Large intestine (tissue), 3 donors: ENCODE measurements at regions not wholly inside any gene's neighbourhood (a gene's known extent, or its start where the extent isn't known, plus 50 kb on each side); places are given as distances from the start of the nearest gene placed in this dataset.

Experiments
- DNase-seq, 2 donors: peaks; one replicate each; pipeline versions ENCODE4 v3.0.0 to v3.0.0-alpha.2; 2013
- H3K27ac ChIP-seq: one replicate; pipeline ENCODE4 v1.5.1; 2013; ENCODE audit warnings: low read length
- H3K27me3 ChIP-seq: 2 replicates; pipeline ENCODE4 v1.6.1; 2013; ENCODE audit warnings: low read length; ENCODE audit not compliant: control insufficient read depth, insufficient read depth
- H3K36me3 ChIP-seq: 2 replicates; pipeline ENCODE4 v1.6.1; 2013; ENCODE audit warnings: low read length; ENCODE audit not compliant: control insufficient read depth, insufficient read depth
- H3K4me1 ChIP-seq: one replicate; pipeline ENCODE4 v1.6.1; 2013; ENCODE audit warnings: low read length; ENCODE audit not compliant: control insufficient read depth, insufficient read depth
- H3K4me3 ChIP-seq: one replicate; pipeline ENCODE4 v1.5.1; 2013; ENCODE audit warnings: low read length
- H3K9me3 ChIP-seq: one replicate; pipeline ENCODE4 v1.6.1; 2013; ENCODE audit warnings: mild to moderate bottlenecking, low read depth, low read length, moderate library complexity; ENCODE audit not compliant: control insufficient read depth
- WGBS: methylation state at CpG from one replicate; pipeline ENCODE4 v1.1.5; 2013; ENCODE audit warnings: low lambda C conversion rate; ENCODE audit not compliant: insufficient coverage; 5-methylcytosine and 5-hydroxymethylcytosine counted together

- peak; percentile 84 to 91 for DNase-seq
- H3K9me3 ChIP-seq = no peaks in the 10 kb centered on the region
- no peaks in the 10 kb centered on the region for H3K27me3 ChIP-seq
- H3K4me3 ChIP-seq = no peak overlapping the region
- no CpG with 5 or more reads among the region's 7 CpGs for WGBS
- peak overlapping the region; percentile 88 for H3K27ac ChIP-seq
- peaks cover 30% of the 10 kb centered on the region for H3K4me1 ChIP-seq
- no peaks in the 10 kb centered on the region for H3K36me3 ChIP-seq
Measured at GRCh38 chr13:51006067-51006845, 96.7 kb downstream of the RNASEH2B start.
